Uterus (tissue), 2 donors: ENCODE measurements at regions not wholly inside any gene's neighbourhood (a gene's known extent, or its start where the extent isn't known, plus 50 kb on each side); places are given as distances from the start of the nearest gene placed in this dataset.
"Not testable (repeated sequence)": the region's sequence is repeated elsewhere in the genome, so short reads cannot be mapped to it uniquely, and the experiment has no call there.

Source experiments
- POLR2A ChIP-seq, 2 donors: fragments of 450-650 bp; IDR thresholded peaks; one replicate each; pipeline ENCODE4 v1.6.1; 2016; ENCODE audit warnings: antibody characterized with exemption in 2 of 2, mild to moderate bottlenecking in 1 of 2, moderate library complexity in 1 of 2
- TF ChIP-seq, protein P1 (sequence below), 4 experiments: fragments of 200-600 bp in 2 of 4; fragments of 450-650 bp in 2 of 4; sonication (generic) in 2 of 4; IDR thresholded peaks; one replicate each; pipeline ENCODE4 v1.5.1; 2016 to 2019; ENCODE audit warnings: antibody characterized with exemption in 4 of 4, mild to moderate bottlenecking in 2 of 4, moderate library complexity in 1 of 4

DNA sequence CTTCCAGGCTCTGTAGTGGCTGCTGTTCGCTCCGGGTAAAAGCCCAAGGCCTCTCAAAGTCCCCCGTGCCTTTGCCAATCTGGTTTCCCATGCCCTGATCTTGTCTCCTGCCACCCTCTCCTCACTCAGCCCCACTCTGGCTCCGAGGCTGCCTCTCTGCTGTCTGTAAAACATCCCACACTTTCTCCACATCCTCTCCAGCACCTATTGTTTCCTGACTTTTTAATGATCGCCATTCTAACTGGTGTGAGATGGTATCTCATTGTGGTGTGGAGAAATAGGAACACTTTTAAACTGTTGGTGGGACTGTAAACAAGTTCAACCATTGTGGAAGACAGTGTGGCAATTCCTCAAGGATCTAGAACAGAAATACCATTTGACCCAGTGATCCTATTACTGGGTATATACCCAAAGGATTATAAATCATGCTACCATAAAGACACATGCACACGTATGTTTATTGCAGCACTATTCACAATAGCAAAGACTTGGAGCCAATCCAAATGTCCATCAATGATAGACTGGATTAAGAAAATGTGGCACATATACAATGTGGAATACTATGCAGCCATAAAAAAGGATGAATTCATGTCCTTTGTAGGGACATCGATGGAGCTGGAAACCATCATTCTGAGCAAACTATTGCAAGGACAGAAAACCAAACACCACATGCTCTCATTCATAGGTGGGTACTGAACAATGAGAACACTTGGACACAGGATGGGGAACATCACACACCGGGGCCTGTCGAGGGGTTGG, 112.9 kb downstream of the VEGFA start:
- TF ChIP-seq, protein P1, sequence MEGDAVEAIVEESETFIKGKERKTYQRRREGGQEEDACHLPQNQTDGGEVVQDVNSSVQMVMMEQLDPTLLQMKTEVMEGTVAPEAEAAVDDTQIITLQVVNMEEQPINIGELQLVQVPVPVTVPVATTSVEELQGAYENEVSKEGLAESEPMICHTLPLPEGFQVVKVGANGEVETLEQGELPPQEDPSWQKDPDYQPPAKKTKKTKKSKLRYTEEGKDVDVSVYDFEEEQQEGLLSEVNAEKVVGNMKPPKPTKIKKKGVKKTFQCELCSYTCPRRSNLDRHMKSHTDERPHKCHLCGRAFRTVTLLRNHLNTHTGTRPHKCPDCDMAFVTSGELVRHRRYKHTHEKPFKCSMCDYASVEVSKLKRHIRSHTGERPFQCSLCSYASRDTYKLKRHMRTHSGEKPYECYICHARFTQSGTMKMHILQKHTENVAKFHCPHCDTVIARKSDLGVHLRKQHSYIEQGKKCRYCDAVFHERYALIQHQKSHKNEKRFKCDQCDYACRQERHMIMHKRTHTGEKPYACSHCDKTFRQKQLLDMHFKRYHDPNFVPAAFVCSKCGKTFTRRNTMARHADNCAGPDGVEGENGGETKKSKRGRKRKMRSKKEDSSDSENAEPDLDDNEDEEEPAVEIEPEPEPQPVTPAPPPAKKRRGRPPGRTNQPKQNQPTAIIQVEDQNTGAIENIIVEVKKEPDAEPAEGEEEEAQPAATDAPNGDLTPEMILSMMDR (IDR thresholded peaks at IDR 0.05), result not testable (repeated sequence)
- not testable (repeated sequence) for TF ChIP-seq POLR2A (IDR thresholded peaks at IDR 0.05)
